Duodenal mucosa (tissue), 2 donors: ENCODE measurements at regions not wholly inside any gene's neighbourhood (a gene's known extent, or its start where the extent isn't known, plus 50 kb on each side); places are given as distances from the start of the nearest gene placed in this dataset.
"Not testable (repeated sequence)": the region's sequence is repeated elsewhere in the genome, so short reads cannot be mapped to it uniquely, and the experiment has no call there.

ENCODE experiments used
- H3K27ac ChIP-seq: one replicate; pipeline ENCODE4 v1.7.0; 2013; ENCODE audit warnings: low read depth, low read length
- H3K27me3 ChIP-seq, 2 donors: one replicate each; pipeline ENCODE4 v1.7.0; 2013; ENCODE audit warnings: low read length in 2 of 2, control low read depth in 1 of 2; ENCODE audit not compliant: insufficient read depth in 2 of 2, control insufficient read depth in 1 of 2
- H3K36me3 ChIP-seq, 2 donors: one replicate each; pipeline ENCODE4 v1.7.0; 2013; ENCODE audit warnings: low read length in 2 of 2, control low read depth in 1 of 2; ENCODE audit not compliant: insufficient read depth in 2 of 2, control insufficient read depth in 1 of 2
- H3K4me1 ChIP-seq, 2 donors: one replicate each; pipeline ENCODE4 v1.7.0; 2013; ENCODE audit warnings: low read length in 2 of 2, control low read depth in 1 of 2; ENCODE audit not compliant: insufficient read depth in 2 of 2, control insufficient read depth in 1 of 2
- H3K4me3 ChIP-seq, 2 donors: one replicate each; pipeline ENCODE4 v1.7.0; 2013; ENCODE audit warnings: low read length in 2 of 2, low read depth in 1 of 2
- H3K9ac ChIP-seq, 2 donors: one replicate each; pipeline ENCODE4 v1.7.0; 2013; ENCODE audit warnings: low read length in 2 of 2, low read depth in 1 of 2
- H3K9me3 ChIP-seq, 2 donors: one replicate each; pipeline ENCODE4 v1.7.0; 2013; ENCODE audit warnings: low read length in 2 of 2, control low read depth in 1 of 2; ENCODE audit not compliant: control insufficient read depth in 1 of 2

GRCh38 chr22:26839216-26839615, 181.8 kb downstream of the MIAT start:
- Histone ChIP-seq H3K4me1 (peaks cover 8 to 10% of the 10 kb centered on the region in 2 donors), H3K36me3 (no peaks in the 10 kb centered on the region), H3K27me3 (no peaks in the 10 kb centered on the region), H3K4me3 (no peak overlapping the region), H3K9ac (no peak overlapping the region), H3K27ac (no peak overlapping the region), H3K9me3 (no peaks in the 10 kb centered on the region)

GRCh38 chr22:26840770-26841169, 183.4 kb downstream of the MIAT start:
- H3K27me3 ChIP-seq, H3K4me3 ChIP-seq, H3K9me3 ChIP-seq, H3K4me1 ChIP-seq, H3K9ac ChIP-seq, H3K27ac ChIP-seq, H3K36me3 ChIP-seq: not testable (repeated sequence)

- peaks cover 8 to 10% of the 10 kb centered on the region in 2 donors for H3K4me1 ChIP-seq
- no peaks in the 10 kb centered on the region for H3K27me3 ChIP-seq
- H3K9ac ChIP-seq, result no peak overlapping the region
- H3K36me3 ChIP-seq, result no peaks in the 10 kb centered on the region
- H3K4me3 ChIP-seq, result no peak overlapping the region
- H3K9me3 ChIP-seq, result no peaks in the 10 kb centered on the region
- H3K27ac ChIP-seq, result no peak overlapping the region
Observed at GRCh38 chr22:26842103-26842502, 184.7 kb downstream of the MIAT start.

- H3K36me3 ChIP-seq, result no peaks in the 10 kb centered on the region
- no peak overlapping the region for H3K4me3 ChIP-seq
- H3K9me3 ChIP-seq, result no peaks in the 10 kb centered on the region
- H3K27me3 ChIP-seq, result no peaks in the 10 kb centered on the region
- H3K4me1 ChIP-seq, result no peaks in the 10 kb centered on the region
- H3K9ac ChIP-seq, result no peak overlapping the region
- no peak overlapping the region for H3K27ac ChIP-seq
Observed at GRCh38 chr22:26845021-26845743, 187.8 kb downstream of the MIAT start.

- Histone ChIP-seq H3K4me1 (no peaks in the 10 kb centered on the region), H3K36me3 (no peaks in the 10 kb centered on the region), H3K9me3 (no peaks in the 10 kb centered on the region), H3K27me3 (no peaks in the 10 kb centered on the region), H3K4me3 (no peak overlapping the region), H3K27ac (no peak overlapping the region), H3K9ac (no peak overlapping the region)
Observed at GRCh38 chr22:26846076-26846475, 188.7 kb downstream of the MIAT start.

- Histone ChIP-seq H3K27me3 (no peaks in the 10 kb centered on the region), H3K27ac (no peak overlapping the region), H3K9me3 (no peaks in the 10 kb centered on the region), H3K4me1 (no peaks in the 10 kb centered on the region), H3K36me3 (no peaks in the 10 kb centered on the region), H3K9ac (no peak overlapping the region), H3K4me3 (no peak overlapping the region)
Observed at GRCh38 chr22:26846645-26847044, 189.3 kb downstream of the MIAT start.

- no peak overlapping the region for H3K9ac ChIP-seq
- H3K4me1 ChIP-seq, result no peaks in the 10 kb centered on the region
- H3K4me3 ChIP-seq, result no peak overlapping the region
- H3K9me3 ChIP-seq, result no peaks in the 10 kb centered on the region
- no peaks in the 10 kb centered on the region for H3K27me3 ChIP-seq
- no peaks in the 10 kb centered on the region for H3K36me3 ChIP-seq
- no peak overlapping the region for H3K27ac ChIP-seq
Observed at GRCh38 chr22:26847046-26847445, 189.7 kb downstream of the MIAT start.

GRCh38 chr22:26847816-26848215, 190.4 kb downstream of the MIAT start:
- Histone ChIP-seq H3K36me3 (no peaks in the 10 kb centered on the region), H3K9ac (no peak overlapping the region), H3K4me3 (no peak overlapping the region), H3K4me1 (no peaks in the 10 kb centered on the region), H3K27ac (no peak overlapping the region), H3K27me3 (no peaks in the 10 kb centered on the region), H3K9me3 (no peaks in the 10 kb centered on the region)

GRCh38 chr22:26848244-26848920, 191.0 kb downstream of the MIAT start:
- Histone ChIP-seq H3K9me3 (no peaks in the 10 kb centered on the region), H3K36me3 (no peaks in the 10 kb centered on the region), H3K4me3 (no peak overlapping the region), H3K4me1 (no peaks in the 10 kb centered on the region), H3K27me3 (no peaks in the 10 kb centered on the region), H3K9ac (no peak overlapping the region), H3K27ac (no peak overlapping the region)

GRCh38 chr22:26849575-26849974, 192.2 kb downstream of the MIAT start:
- H3K36me3 ChIP-seq, result no peaks in the 10 kb centered on the region
- H3K9ac ChIP-seq, result no peak overlapping the region

More at GRCh38 chr22:26849575-26849974, 192.2 kb downstream of the MIAT start:
- Histone ChIP-seq H3K4me1 (no peaks in the 10 kb centered on the region), H3K27me3 (no peaks in the 10 kb centered on the region), H3K4me3 (no peak overlapping the region), H3K27ac (no peak overlapping the region), H3K9me3 (no peaks in the 10 kb centered on the region)
